HL-60 (cell line): ENCODE measurements at regions not wholly inside any gene's neighbourhood (a gene's known extent, or its start where the extent isn't known, plus 50 kb on each side); places are given as distances from the start of the nearest gene placed in this dataset.

Experiments
- DNase-seq, 2 experiments: peaks; one replicate each; pipeline ENCODE4 v3.0.0-alpha.2; 2010 to 2020; ENCODE audit warnings: low read depth in 1 of 2, low spot score in 1 of 2
- H3K27ac ChIP-seq: fragments of 250-450 bp; sonication (Bioruptor Pico); replicated peaks from 2 replicates; pipeline ENCODE4 v1.5.1; 2020; ENCODE audit warnings: mild to moderate bottlenecking, moderate library complexity
- H3K27me3 ChIP-seq: fragments of 250-450 bp; sonication (Bioruptor Pico); 2 replicates; pipeline ENCODE4 v1.5.1; 2021; ENCODE audit warnings: mild to moderate bottlenecking, moderate library complexity; ENCODE audit not compliant: insufficient read depth, poor library complexity, severe bottlenecking
- H3K4me3 ChIP-seq: replicated peaks from 2 replicates; pipeline ENCODE4 v1.5.1; 2011; ENCODE audit warnings: mild to moderate bottlenecking, control low read depth, low read length; ENCODE audit not compliant: insufficient read depth
- GABPA ChIP-seq: IDR thresholded peaks from 2 replicates; pipeline ENCODE4 v1.6.1; 2012; ENCODE audit warnings: low read depth
- POLR2AphosphoS5 ChIP-seq: IDR thresholded peaks from 2 replicates; pipeline ENCODE4 v1.6.1; 2012; ENCODE audit warnings: low read depth
- REST ChIP-seq: IDR thresholded peaks from 2 replicates; pipeline ENCODE4 v1.6.1; 2012; ENCODE audit warnings: low read depth; ENCODE audit not compliant: insufficient replicate concordance
- SPI1 ChIP-seq: IDR thresholded peaks from 2 replicates; pipeline ENCODE4 v1.6.1; 2012; ENCODE audit warnings: low read depth, mild to moderate bottlenecking, borderline replicate concordance
- TF ChIP-seq, protein P1 (sequence below): IDR thresholded peaks from one replicate; pipeline ENCODE4 v1.5.1; 2011; ENCODE audit warnings: low read length, control low read depth, inconsistent platforms; ENCODE audit not compliant: insufficient read depth

DNA sequence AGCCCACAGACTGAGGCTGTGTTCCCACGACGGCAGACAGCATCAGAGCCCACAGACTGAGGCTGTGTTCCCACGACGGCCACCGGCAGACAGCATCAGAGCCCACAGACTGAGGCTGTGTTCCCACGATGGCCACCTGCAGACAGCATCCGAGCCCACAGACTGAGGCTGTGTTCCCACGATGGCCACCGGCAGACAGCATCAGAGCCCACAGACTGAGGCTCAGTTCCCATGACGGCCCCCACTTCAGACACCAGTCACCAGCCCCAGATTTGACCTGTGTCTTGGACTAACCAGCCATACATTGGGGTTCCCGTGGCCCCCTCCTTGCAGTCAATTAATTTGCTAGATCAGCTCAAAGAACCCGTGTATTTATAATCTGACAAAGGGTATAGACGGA is 57.8 kb upstream of the SNTG2 start:
- H3K27me3 ChIP-seq: no peaks in the 10 kb centered on the region
- no peak overlapping the region for H3K27ac ChIP-seq
- no peak overlapping the region for H3K4me3 ChIP-seq
- TF ChIP-seq, protein P1, sequence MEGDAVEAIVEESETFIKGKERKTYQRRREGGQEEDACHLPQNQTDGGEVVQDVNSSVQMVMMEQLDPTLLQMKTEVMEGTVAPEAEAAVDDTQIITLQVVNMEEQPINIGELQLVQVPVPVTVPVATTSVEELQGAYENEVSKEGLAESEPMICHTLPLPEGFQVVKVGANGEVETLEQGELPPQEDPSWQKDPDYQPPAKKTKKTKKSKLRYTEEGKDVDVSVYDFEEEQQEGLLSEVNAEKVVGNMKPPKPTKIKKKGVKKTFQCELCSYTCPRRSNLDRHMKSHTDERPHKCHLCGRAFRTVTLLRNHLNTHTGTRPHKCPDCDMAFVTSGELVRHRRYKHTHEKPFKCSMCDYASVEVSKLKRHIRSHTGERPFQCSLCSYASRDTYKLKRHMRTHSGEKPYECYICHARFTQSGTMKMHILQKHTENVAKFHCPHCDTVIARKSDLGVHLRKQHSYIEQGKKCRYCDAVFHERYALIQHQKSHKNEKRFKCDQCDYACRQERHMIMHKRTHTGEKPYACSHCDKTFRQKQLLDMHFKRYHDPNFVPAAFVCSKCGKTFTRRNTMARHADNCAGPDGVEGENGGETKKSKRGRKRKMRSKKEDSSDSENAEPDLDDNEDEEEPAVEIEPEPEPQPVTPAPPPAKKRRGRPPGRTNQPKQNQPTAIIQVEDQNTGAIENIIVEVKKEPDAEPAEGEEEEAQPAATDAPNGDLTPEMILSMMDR: no peak
- TF ChIP-seq POLR2AphosphoS5 (no peak), GABPA (no peak), SPI1 (no peak), REST (no peak)
- no peak for DNase-seq

DNA sequence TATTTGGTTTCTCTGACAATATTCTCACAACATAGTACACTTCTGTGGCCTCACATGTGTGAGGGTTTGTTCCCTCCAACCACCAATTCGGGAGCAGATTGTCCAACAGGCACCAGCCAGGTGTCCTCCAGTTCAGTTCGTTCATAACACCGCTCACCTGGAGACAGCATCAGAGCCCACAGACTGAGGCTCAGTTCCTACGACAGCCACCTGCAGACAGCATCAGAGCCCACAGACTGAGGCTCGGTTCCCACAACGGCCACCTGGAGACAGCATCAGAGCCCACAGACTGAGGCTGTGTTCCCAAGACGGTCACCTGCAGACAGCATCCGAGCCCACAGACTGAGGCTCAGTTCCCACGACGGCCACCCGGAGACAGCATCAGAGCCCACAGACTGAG is 58.2 kb upstream of the SNTG2 start:
- Histone ChIP-seq H3K27me3 (no peaks in the 10 kb centered on the region), H3K4me3 (no peak overlapping the region), H3K27ac (no peak overlapping the region)
- TF ChIP-seq SPI1 (no peak), POLR2AphosphoS5 (no peak), REST (no peak), GABPA (no peak)
- TF ChIP-seq, protein P1: no peak
- DNase-seq: no peak

DNA sequence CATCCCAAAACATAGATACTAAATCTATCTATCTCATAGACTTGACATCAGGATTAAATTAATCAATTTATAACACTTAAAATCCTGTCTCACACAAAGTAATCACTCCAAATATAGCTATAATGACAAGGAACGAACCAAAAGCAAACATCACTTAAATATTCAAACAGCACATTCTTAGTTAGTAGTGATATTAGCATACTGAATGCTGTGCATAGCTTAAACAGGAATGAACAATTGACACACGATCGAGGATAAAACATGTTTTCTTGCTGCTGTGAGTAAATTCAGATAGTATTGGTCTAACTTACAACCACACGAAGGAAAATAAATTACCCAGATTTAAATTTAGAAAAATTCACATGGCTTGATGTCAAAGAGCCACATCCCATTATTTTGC is 58.9 kb upstream of the SNTG2 start:
- DNase-seq: no peak
- no peaks in the 10 kb centered on the region for H3K27me3 ChIP-seq
- H3K27ac ChIP-seq: no peak overlapping the region
- TF ChIP-seq, protein P1: no peak
- TF ChIP-seq GABPA (no peak), POLR2AphosphoS5 (no peak), SPI1 (no peak), REST (no peak)
- no peak overlapping the region for H3K4me3 ChIP-seq
